Putamen (tissue), 1 donor: ENCODE measurements at regions not wholly inside any gene's neighbourhood (a gene's known extent, or its start where the extent isn't known, plus 50 kb on each side); places are given as distances from the start of the nearest gene placed in this dataset.

ENCODE experiments used
- DNase-seq: peaks from one replicate; pipeline ENCODE4 v3.0.0-alpha.2; 2016; ENCODE audit warnings: low spot score

DNA sequence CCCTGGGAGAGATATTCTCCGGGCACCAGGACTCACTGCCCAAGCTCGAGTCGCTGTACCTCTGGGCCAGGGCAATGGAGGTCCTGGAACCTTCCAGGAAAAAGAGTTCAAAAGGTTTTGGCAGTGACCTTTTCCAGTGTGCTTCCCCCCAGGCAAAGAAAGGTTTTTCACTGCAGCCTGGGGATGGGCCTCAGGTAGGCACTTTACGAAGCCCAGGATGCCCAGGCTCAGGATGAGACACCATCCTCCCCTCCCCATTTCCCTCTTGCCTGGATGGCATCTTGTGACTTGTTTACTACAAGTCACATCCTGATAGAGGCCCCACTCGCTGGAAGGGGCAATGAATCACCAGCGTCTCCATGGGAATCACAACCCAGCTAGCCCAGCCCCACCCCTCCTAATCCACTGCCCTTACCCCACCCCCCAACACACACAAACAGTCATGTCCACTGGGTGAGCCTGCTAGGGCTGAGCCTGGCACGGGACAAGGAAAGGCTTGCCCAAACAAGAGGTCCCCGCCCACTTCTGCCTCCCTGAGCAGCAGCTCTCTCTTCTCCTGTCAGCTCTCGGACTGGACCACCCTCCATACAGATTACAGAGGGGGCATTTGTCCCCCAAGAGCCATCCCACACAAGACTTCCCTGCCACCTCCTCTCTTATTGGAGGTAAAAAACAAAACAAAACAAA lies 93.8 kb upstream of the SMNDC1 start:
- DNase-seq: no peak

DNA sequence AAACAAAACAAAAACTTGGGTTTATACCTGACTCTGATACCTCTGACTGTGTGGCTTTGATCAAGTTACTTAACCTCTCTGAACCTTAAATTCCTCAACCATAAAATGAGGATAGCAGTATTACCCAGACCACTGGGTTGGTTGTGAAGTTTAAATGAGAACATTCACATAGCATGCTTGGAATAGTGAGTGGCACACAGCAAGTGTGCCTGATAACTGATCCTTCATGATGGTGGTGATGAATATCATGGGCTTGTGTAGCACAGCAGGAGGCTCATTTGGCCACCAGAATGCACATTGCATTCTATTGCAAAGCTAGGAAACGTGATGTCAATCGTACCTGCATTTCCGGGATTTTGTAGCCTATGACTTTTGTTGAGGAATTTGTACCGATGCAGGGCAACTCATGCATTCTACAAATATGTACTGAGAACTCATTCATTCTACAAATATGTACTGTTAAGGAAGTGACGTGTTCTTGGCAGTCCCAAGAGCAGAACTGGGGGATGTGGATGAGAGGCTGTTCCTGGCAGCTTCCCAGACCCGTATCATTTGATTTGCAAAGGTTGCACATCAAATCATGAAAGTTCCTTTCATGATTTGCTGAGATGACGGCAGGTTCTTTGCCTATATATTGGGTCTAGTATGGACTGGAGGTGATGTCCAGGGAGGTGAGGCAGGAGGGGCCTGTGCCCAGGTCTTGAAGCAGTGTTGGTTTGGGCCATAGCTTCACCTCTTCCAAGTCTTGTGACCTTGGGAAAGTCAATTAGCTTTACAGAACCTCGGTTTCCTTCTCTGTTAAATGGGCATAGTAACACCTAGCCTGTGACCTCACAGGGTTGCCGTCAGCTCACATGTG lies 94.6 kb upstream of the SMNDC1 start:
- no peak for DNase-seq

DNA sequence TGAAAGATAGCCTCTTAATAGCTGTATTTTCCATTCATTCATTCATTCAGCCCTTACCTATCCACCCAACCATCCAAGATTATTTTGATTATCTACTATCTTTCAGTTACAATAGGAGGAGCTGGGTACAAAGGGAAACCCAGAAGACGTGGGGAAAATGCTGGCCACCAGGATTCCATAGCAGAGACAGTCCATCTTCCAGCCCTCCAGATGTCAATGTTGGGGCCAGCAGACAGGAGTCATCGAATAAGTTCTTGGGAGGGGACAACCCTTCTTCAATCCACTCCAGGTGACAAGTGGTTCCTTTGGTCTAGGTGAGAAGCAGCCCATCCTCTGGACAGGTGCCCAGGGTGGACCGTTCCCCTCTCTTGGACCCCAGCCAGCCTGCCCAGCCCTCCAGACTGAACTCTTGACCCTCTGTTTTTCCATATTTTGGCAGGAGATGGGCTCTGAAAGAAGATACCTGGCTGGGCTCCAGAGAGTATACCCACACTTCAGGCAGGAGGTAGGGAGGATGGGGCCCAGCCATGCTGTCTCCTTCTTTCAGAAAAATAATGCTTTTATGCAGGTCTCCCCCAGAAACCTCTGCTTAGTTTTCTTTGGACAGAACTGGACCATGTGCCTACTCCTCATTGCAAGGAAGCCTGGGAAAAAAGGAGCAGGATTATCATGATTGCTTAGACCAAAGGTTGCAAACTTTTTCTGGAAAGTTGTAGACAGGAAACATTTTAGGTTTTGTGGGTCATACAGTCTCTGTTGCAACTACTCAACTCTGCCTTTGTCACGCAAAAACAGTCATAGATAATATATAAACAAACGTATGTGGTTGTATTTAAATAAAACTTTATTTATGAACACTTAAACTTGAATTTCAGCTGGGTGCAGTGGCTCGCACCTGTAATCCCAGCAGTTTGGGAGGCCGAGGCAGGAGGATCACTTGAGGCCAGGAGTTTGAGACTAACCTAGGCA lies 95.5 kb upstream of the SMNDC1 start:
- DNase-seq: no peak

DNA sequence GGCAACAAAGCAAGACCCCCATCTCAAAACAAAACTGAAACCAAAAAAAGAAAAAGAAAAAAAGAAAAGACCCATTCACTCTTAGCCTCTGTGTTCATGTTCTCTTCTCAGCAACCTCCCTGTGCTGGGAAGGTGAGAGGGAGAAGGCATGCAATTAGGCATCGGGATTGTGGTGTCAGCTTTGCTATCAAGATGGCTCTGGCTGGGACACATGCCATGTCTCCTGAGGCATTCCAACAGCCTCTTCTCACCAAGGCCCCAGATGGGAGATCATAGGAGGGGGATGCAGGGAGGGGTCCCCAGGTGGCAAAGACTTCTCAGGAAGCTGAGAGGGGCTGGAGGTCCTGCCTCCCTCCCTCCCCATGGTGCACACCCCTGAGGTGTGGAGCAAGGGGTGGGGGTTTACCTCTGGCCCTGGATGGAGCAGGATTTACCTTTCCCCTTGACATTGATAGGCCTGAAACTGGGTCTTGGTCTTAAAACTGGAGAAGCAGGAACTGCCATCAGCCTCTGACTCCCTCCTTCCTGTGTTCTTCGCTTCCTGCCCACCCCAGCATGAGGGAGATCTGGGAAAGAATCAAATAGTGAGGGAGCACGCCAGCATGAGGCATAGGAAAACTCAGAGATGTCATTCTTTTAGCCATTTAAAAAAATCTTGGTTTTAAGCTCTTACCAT lies 96.2 kb upstream of the DUSP5 start:
- no peak for DNase-seq

DNA sequence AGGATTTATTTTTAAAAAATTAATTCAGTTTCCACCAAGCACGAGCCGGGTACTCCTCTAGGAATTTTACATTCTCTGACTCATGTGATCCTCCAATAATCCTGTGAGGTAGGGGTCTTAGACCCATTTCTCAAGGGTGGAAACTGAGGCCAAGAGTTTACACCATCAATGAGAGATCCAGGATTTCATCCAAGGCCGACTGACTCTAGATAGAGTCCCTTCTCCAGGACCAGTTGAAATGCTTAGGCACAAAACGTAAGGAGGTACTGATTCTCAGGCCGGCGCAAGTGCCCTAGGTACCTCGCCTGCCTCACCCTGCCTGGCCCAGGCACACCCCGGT lies 95.7 kb upstream of the DUSP5 start:
- no peak for DNase-seq

DNA sequence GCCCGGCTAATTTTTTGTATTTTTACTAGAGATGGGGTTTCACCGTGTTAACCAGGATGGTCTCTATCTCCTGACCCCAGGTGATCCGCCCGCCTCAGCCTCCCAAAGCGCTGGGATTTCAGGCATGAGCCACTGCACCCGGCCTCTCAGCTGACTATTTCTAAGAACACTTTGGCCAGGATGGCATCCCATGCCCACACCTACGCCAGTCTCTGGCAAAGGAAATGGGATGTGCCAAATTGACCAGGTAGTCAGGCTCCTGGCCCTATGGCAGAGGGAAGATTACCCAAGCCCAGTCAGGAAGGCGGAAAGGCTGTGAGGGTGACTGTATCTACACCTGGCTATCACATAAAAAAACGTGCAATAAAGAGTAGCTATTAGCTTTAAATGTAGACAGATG lies 94.1 kb upstream of the DUSP5 start:
- DNase-seq: no peak

DNA sequence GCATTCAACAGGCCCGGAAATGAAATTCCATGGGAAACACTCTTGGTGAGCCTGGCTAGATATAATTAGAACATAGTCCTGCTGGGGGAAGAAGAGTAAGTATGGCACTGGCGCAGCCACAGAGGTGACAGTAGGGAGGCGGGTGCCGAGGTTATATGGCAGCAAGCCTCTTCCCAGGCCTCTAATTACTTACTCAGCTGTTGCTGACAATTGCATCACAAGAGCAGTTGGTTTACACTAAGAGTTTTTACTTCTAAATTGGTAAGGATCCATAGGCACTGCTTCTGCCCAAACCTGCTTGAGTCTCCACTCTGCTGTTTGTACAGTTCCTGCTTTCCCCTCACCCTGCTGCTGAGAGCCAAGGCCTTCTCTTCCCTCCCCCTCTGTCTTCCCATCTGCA lies 93.3 kb upstream of the DUSP5 start:
- DNase-seq: no peak

DNA sequence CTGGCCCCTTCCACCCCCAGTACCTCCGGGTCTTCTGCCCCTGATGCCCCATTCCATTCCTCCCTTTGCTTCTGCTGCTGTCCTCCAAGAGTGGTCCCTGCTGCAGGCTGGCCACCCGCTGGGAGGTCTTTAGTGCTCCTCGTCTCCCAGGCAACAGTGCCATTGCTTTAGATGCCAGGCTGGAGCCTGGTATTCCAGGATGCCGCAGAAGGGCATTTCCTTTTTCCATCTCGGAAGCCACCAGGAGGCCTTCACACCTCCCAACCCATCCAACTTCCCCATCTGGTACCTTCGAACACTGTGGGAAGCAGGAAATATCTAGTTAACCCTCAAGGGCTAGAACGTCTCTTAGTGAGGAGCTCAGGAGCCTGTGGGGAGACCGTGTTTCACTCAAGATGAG lies 92.9 kb upstream of the DUSP5 start:
- no peak for DNase-seq

DNA sequence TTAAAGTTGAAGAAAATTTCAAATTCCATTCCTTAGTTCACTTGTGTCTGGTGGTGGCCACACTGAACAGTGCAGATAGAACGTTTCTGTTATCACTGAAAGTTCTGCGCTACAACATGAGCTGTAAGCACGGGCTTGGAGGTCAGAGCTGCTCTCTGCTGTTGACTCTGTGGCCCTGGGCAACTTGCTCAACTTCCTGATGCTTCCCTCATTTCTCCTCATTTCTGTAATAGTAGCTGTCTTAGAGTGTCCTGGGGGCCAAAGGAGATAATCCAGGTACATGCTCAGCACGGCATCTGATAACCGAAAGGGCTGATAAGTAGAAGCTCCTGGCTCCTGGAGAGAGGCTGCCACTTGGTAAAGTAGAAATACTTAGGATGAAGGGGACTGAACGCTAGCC lies 92.3 kb upstream of the DUSP5 start:
- no peak for DNase-seq

DNA sequence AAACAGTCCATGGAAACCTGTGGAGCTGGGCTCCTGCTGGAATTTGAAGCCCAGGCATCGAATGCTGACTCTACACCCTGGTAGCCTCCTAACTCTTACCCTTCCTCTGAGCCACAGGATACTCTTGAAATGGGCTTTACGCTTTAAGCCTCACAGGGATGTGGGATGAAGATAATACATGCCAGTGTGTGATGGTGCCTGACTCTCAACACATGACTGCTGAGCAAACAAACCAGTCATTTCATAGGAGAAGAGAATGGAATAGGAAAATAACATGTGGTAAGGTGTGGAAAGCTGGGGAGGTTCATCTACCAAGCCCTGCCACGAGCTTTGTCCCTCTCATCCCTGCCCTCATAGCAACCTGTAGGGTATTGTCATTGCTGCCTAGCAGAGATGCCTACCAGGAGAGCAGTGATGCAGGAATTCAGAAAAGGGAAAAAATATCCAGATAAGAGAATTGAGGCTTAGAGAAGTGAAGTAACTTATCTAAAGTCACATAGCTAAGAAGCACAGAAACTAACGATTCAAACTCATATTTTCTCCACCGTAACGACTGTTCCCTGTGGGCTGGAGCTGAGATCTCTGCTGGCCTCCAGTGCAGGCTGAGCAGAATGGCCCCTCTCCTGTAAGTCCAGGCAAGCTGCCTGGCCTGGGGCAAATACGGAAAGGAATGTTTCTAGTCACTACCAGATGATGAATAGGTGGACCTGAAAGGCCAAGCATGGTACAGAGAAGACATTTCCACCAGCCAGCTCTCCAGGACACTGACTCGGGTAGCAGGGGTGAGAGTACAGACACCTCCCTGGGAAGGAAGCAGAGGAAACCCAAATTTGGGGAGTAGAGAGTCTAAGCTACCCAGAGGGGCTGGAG lies 90.2 kb upstream of the DUSP5 start:
- no peak for DNase-seq

DNA sequence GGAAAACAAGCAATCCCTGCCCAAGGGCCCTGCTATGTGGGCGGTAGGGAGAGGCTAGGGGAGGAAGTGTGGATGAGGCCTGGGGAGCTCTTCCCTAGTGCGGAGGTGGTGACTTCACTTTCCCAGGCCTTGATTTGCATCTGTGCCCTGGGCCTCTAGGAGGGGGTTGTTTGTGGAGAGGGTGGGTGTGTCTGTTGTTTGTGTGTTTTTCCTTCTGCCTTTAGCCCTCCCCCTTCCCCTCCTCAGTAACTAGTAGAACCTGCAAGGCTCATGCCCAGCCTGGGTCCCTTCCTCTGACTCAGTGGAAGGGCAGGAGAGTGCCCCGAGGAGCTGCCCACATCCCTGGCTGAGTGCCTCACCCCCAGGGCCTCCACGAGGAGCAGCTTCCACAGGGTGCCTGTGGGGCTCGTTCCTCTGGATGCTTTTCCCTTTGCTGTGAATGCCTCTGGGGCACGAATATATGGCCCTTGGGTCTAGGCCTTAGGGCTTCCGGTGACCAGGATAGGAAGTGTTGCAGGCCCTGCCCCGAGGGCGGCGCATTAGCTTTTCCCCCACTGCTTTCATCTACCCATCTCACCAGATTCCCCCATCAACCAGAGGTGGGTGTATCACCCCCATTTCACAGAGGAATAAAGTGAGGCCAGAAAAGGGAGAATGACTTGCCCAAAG lies 89.4 kb upstream of the DUSP5 start:
- DNase-seq: no peak

DNA sequence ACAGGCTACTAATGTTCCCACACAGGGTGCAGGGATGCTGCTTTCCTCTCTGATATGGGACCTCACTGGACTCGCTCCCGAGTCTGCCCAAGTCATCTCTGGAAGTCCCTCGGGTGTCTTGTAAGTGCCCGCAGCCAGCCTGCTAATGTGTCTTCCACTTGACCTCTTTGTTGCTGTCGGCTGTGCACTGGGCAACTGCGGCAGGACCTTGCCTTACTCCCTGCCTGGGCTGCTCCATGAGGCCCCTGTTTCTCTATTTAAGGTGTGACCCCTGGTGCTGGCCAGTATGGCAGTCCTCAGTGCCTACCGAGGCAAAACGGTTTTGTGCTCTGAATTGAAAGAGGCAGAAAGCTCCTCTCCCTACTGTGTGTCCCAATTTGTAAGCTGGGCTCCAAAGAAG lies 88.8 kb upstream of the DUSP5 start:
- DNase-seq: no peak

DNA sequence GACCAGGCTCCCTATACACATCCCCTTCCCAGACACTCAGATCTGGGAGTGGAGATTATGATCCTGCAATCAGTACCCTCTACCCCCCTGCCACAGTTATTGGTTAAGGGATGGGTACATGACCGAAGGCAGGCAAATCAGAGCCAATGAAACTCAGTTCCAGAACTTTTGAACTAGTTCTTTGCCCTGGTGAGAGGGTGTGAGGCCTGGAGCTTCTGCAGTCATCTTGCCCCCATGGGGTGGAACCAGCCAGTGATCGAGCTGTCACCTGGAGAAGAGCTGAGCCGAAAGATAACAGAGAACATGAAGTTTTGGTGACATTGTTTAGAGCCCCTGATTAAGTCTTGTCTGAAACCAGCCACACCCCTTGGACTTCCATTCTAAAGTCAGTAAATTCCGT lies 88.2 kb upstream of the DUSP5 start:
- DNase-seq: no peak

DNA sequence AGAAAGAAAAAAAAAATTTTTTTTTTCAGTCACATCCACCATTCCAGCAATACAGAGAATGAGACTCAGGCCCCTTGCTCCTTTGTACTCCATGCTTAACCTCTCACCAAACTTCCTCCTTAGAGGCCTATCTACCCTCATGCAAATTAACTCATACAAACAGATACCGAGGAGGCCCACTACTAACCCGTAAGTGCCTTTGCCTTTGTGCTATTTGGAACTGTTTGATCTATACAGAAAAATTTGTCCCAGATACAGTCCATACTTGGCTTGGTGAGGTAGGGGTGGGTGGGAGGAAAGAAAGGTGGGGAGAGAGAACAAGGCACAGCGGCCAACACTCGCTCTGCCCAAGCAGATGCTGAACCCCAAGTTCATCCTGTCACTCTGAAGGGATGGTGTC lies 87.8 kb upstream of the DUSP5 start:
- DNase-seq: no peak

DNA sequence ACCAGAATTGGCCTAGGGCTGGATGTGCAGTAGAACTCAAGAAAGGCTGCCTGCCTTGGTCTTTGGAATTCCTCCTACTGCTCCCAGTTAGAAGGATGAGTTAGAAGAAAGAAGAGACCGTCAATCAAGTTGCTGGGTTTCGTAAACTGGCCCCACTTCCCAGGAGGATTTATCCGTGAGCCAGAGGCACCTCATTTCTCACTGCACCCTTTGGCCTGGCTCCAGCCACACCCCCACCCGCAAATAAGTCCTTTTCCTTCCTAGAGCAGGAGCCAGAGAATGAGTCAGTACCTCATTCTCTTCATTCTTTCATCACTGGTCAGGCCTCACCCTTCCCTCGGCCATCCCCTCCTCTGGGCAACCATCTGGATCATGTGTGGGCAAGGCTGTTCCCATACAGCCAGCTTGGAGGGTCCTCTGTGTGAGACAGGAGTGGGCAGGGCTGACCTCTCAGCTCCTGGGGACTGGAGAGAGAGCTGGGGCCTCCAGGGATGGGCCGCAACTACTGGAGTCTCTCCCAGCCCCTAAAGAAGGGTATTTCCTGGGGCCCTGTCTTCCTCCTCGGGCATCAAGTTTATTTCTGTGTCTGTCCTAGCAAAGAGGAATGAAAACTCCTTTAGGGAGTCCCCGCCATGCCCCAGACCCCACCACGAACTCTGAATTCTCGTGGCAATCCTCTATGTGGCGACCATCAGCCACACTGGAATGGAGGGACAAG lies 87.2 kb upstream of the DUSP5 start:
- DNase-seq: no peak

DNA sequence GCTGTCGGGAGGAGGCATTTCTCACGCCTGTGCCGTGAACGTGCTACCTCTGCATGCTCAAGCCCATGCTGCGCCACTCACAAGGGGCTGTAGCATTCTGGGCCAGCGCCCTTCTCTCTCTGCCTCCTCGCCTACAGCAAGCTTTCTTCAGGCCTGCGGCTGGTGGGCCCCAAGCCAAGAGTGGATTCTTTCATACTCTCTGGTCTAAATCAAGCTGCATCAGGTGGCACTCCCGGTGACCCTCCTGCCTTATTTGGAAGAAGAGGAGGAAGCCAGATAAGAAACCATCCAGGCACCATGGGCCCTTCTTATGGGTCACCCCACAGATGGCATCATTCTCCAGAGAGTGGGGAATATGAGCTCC lies 86.7 kb upstream of the DUSP5 start:
- no peak for DNase-seq

DNA sequence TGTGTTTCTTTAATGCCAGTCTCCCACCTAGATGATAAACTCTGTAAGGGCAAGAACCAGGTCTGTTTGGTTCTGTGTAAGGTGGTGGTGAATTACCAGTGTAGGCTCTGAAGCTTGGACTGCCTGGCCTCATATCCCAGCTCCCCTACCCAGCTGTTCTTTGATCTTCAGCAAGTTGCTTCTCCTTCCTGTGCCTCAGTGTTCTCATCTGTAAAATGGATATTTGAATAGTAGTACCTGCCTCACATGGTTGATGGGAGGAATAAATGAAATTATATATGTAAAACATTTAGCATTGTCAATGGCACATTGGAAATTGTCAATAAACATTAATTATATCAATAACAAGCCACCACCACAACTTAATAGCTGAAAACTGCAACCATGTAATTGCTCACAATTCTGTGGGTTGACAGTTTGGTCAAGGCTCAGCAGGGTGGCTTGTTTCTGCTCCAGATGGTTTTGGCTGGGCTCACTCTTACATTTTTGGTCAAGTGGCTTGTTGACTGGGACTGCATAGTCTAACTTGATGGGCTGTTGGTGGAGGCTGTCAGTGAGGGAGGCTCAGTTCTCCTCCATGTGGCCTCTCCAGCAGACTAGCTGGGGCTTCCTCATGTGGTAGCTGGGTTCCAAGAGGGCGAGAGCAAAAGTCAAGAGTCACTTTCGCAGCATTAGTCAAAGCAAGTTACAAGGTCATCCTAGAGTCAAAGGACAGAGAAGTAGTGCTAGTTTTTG lies 84.5 kb upstream of the DUSP5 start:
- no peak for DNase-seq

DNA sequence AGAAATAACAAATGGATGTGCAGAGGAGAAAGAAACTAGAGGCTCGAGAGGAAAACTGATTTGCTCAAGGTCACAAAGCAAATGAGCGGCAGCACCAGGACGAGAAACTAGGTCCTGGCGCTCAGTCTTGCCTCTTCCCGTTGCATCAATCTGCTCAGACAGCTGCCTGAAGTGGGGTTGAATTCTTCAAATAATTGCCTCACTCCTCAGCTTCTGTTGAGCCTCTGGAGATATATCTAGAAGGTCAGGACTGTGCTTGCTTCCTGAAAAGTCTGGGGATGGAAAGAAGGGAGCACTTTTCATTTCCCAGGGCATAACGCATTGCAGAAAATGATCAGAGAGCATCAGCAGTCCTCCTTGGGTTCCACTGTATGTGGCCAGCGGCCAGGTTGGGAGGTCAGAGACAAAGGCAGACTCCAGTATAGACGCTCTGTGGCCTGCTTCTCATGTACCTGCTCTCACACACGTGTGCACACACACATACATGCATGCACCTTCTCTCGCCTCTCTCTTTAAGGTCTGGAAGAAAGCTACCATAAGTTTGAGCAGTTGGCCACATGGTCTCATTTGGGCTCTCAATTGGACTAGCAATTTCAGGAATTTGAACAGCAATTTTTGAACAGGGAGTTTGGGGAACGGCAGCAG lies 83.7 kb upstream of the DUSP5 start:
- DNase-seq: no peak
